K562 (cell line): ENCODE measurements at regions not wholly inside any gene's neighbourhood (a gene's known extent, or its start where the extent isn't known, plus 50 kb on each side); places are given as distances from the start of the nearest gene placed in this dataset.

Experiments
- BMI1 ChIP-seq: fragments of 150-350 bp; IDR thresholded peaks from 2 replicates; pipeline ENCODE4 v1.6.1; 2014; ENCODE audit warnings: low read length
- GABPA ChIP-seq: fragments of 200-800 bp; sonication (Bioruptor generic); conservative IDR thresholded peaks from 2 replicates; pipeline ENCODE4 v1.6.1; 2016; ENCODE audit warnings: low read depth, missing genetic modification characterization, missing compliant biosample characterization
- ILK ChIP-seq: fragments of 450-650 bp; IDR thresholded peaks from 2 replicates; pipeline ENCODE4 v1.6.1; 2016; ENCODE audit warnings: missing genetic modification characterization, low read depth, mild to moderate bottlenecking, missing compliant biosample characterization, moderate library complexity, borderline replicate concordance
- MAFG ChIP-seq: fragments of 450-650 bp; conservative IDR thresholded peaks from 2 replicates; pipeline ENCODE4 v1.6.1; 2016; ENCODE audit warnings: missing genetic modification characterization, missing compliant biosample characterization
- MYC ChIP-seq, 2 experiments: fragments of 250-450 bp in 1 of 2; sonication (Bioruptor Pico) in 1 of 2; IDR thresholded peaks; 2 replicates each; pipeline versions ENCODE4 v1.5.1 to v1.6.1; 2012 to 2021; ENCODE audit warnings: low read depth in 2 of 2, borderline replicate concordance in 1 of 2, improper control_type of control experiment in 1 of 2, low read length in 1 of 2, mild to moderate bottlenecking in 1 of 2, moderate library complexity in 1 of 2
- RAD21 ChIP-seq, 2 experiments: fragments of 250-450 bp in 1 of 2; fragments of 450-650 bp in 1 of 2; sonication (Bioruptor Pico) in 1 of 2; formaldehyde crosslinking in 1 of 2; IDR thresholded peaks in 1 of 2; conservative IDR thresholded peaks in 1 of 2; 2 replicates each; pipeline versions ENCODE4 v1.4.0 to v1.8.0; 2020 to 2022; ENCODE audit warnings: mild to moderate bottlenecking in 2 of 2, moderate library complexity in 1 of 2

DNA sequence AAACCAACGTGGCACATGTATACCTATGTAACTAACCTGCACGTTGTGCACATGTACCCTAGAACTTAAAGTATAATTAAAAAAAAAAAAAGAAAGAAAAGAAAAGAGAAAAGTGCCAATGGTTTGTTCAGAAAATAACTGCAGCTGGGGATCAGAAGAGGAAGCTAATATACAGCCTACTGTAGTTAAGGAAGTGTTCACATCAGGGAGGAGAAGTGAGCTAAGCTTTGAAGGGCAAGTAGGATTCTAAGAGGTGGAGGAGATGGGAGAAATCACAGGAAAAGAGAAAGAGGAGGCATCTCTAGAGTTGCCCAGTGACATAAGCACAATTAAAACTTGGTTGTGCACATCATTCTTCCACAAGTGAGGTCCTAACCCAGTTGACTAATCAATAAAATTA, 214.4 kb upstream of the DTNBP1 start:
- no peak for TF ChIP-seq ILK (tag)
- no peak for TF ChIP-seq RAD21 (CRISPR knock-in tag; conservative IDR thresholded peaks at IDR 0.05 in 1 of 2, IDR thresholded peaks at IDR 0.05 in 1 of 2)
- TF ChIP-seq MAFG (tag), result no peak
- no peak for TF ChIP-seq BMI1
- no peak for TF ChIP-seq GABPA (tag)
- no peak for TF ChIP-seq MYC (IDR thresholded peaks at IDR 0.05; ENCODE audit: low read depth, low read length)
- TF ChIP-seq MYC (CRISPR knock-in tag; IDR thresholded peaks at IDR 0.05; ENCODE audit: borderline replicate concordance, low read depth), result no peak
